ENCODE measurements at regions not wholly inside any gene's neighbourhood (a gene's known extent, or its start where the extent isn't known, plus 50 kb on each side); places are given as distances from the start of the nearest gene placed in this dataset.

DNA sequence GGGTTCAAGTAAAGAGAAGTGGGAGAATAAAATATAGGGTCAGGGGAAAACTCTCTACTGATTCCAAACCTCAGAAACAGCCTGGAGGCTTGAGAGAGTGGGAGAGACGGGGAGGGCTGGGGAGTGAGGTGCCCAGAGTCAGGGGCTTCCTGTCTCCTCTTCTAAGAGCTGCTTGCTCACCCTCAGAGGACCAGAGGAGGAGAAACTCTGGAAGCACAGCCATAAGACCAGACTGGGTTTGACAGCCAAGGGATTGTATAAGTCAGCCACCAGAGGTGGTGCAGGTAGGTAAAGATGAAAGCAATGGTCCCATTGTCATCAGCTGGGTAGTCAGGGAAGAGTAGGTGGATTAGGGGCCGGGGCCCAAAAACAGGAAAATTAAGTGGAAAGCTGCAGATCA lies 259.4 kb downstream of the TNS1 start:
- Histone ChIP-seq H3K4me2 (ENCODE audit: low read depth, low read length, poor library complexity, severe bottlenecking) (no peak overlapping the region), H3K9me2 (replicated peaks; ENCODE audit: insufficient read depth, low read length) (no peaks in the 10 kb centered on the region)
- TF ChIP-seq, protein P1, sequence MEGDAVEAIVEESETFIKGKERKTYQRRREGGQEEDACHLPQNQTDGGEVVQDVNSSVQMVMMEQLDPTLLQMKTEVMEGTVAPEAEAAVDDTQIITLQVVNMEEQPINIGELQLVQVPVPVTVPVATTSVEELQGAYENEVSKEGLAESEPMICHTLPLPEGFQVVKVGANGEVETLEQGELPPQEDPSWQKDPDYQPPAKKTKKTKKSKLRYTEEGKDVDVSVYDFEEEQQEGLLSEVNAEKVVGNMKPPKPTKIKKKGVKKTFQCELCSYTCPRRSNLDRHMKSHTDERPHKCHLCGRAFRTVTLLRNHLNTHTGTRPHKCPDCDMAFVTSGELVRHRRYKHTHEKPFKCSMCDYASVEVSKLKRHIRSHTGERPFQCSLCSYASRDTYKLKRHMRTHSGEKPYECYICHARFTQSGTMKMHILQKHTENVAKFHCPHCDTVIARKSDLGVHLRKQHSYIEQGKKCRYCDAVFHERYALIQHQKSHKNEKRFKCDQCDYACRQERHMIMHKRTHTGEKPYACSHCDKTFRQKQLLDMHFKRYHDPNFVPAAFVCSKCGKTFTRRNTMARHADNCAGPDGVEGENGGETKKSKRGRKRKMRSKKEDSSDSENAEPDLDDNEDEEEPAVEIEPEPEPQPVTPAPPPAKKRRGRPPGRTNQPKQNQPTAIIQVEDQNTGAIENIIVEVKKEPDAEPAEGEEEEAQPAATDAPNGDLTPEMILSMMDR (IDR thresholded peaks at IDR 0.05; ENCODE audit: insufficient read depth, low read length, poor library complexity, severe bottlenecking) = no peak
- no peak for TF ChIP-seq EZH2phosphoT487 (conservative IDR thresholded peaks at IDR 0.05; ENCODE audit: low read length)

DNA sequence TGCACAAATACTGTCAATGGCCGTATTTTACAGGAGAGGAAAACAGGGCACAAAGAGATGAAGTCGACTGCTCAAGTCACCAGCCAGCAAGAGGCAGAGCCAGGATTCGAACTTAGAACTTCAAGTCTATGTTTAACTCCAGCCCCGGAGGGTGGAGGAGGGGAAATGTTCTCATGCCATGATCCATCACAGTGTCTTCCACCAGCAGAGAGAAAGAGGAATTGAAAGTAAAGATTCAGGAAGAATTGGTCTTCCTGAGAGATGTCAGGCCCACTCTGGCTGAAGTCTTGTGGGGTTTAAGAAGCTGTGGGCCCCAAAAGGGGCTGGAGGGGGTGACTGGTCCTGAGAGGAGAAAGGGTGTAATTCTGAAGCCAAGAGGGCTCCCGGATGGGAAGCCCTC lies 260.0 kb downstream of the TNS1 start:
- no peak overlapping the region for H3K4me3 ChIP-seq (ENCODE audit: insufficient read depth, low read length, poor library complexity, severe bottlenecking)
- H3K27ac ChIP-seq (ENCODE audit: low read depth, low read length) = no peak overlapping the region
- TF ChIP-seq, protein P1 (IDR thresholded peaks at IDR 0.05; ENCODE audit: insufficient read depth, low read length, poor library complexity, severe bottlenecking) = no peak
- TF ChIP-seq EZH2phosphoT487 (conservative IDR thresholded peaks at IDR 0.05; ENCODE audit: low read length) = no peak
- H3K9me3 ChIP-seq (ENCODE audit: insufficient read depth, low read length) = no peaks in the 10 kb centered on the region
- no peaks in the 10 kb centered on the region for H3K27me3 ChIP-seq (ENCODE audit: low read length)
- no peak overlapping the region for H3K4me2 ChIP-seq (ENCODE audit: low read depth, low read length, poor library complexity, severe bottlenecking)
- H2AFZ ChIP-seq (ENCODE audit: low read depth, low read length, severe bottlenecking) = no peak overlapping the region
- no peaks in the 10 kb centered on the region for H3K9me2 ChIP-seq (replicated peaks; ENCODE audit: insufficient read depth, low read length)
- no peaks in the 10 kb centered on the region for H3F3A ChIP-seq (ENCODE audit: insufficient read depth)
- H4K20me1 ChIP-seq (ENCODE audit: low read depth, low read length) = no peaks in the 10 kb centered on the region
- no peaks in the 10 kb centered on the region for H3K79me2 ChIP-seq (ENCODE audit: insufficient read depth, low read length)
- H3K9ac ChIP-seq (ENCODE audit: low read length) = no peak overlapping the region
- H3K36me3 ChIP-seq (ENCODE audit: low read length) = no peaks in the 10 kb centered on the region

More for the DNA sequence above, 259.4 kb downstream of the TNS1 start:
- H3K4me3 ChIP-seq (ENCODE audit: insufficient read depth, low read length, poor library complexity, severe bottlenecking) = no peak overlapping the region
- no peaks in the 10 kb centered on the region for H4K20me1 ChIP-seq (ENCODE audit: low read depth, low read length)
- no peaks in the 10 kb centered on the region for H3K36me3 ChIP-seq (ENCODE audit: low read length)
- H3K27ac ChIP-seq (ENCODE audit: low read depth, low read length) = no peak overlapping the region
- H3K9ac ChIP-seq (ENCODE audit: low read length) = no peak overlapping the region
- no peaks in the 10 kb centered on the region for H3K27me3 ChIP-seq (ENCODE audit: low read length)
- no peak overlapping the region for H2AFZ ChIP-seq (ENCODE audit: low read depth, low read length, severe bottlenecking)
- H3K9me3 ChIP-seq (ENCODE audit: insufficient read depth, low read length) = no peaks in the 10 kb centered on the region
- H3F3A ChIP-seq (ENCODE audit: insufficient read depth) = no peaks in the 10 kb centered on the region
- no peaks in the 10 kb centered on the region for H3K79me2 ChIP-seq (ENCODE audit: insufficient read depth, low read length)

DNA sequence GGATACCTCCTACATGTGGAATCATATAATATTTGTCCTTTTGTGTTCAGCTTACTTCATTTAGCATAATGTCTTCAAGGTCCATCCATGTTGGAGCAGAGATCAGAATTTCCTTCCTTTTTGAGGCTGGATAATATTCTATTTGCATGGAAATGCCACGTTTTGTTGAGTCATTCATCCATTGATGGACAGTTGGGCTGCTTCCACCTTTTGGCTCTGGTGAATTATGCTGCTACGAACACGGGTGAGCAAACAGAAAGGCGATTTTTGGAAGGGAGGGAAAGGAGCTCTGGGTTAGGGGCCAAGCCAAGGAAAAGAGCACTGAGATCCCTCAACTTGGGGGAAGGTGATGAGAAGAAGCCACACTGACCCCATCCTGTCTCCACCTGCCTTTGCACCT lies 260.5 kb downstream of the TNS1 start:
- no peak overlapping the region for H3K9ac ChIP-seq (ENCODE audit: low read length)
- H3K36me3 ChIP-seq (ENCODE audit: low read length) = no peaks in the 10 kb centered on the region
- no peak overlapping the region for H2AFZ ChIP-seq (ENCODE audit: low read depth, low read length, severe bottlenecking)
- H4K20me1 ChIP-seq (ENCODE audit: low read depth, low read length) = no peaks in the 10 kb centered on the region
- H3K27ac ChIP-seq (ENCODE audit: low read depth, low read length) = no peak overlapping the region
- H3K9me2 ChIP-seq (replicated peaks; ENCODE audit: insufficient read depth, low read length) = no peaks in the 10 kb centered on the region
- no peak for TF ChIP-seq EZH2phosphoT487 (conservative IDR thresholded peaks at IDR 0.05; ENCODE audit: low read length)
- TF ChIP-seq, protein P1 (IDR thresholded peaks at IDR 0.05; ENCODE audit: insufficient read depth, low read length, poor library complexity, severe bottlenecking) = no peak
- no peak overlapping the region for H3K4me3 ChIP-seq (ENCODE audit: insufficient read depth, low read length, poor library complexity, severe bottlenecking)
- H3K9me3 ChIP-seq (ENCODE audit: insufficient read depth, low read length) = no peaks in the 10 kb centered on the region
- no peak overlapping the region for H3K4me2 ChIP-seq (ENCODE audit: low read depth, low read length, poor library complexity, severe bottlenecking)
- H3K27me3 ChIP-seq (ENCODE audit: low read length) = no peaks in the 10 kb centered on the region
- H3K79me2 ChIP-seq (ENCODE audit: insufficient read depth, low read length) = no peaks in the 10 kb centered on the region
- no peaks in the 10 kb centered on the region for H3F3A ChIP-seq (ENCODE audit: insufficient read depth)

Data from SU-DHL-6 (cell line).